GM12878 (cell line): ENCODE measurements at regions not wholly inside any gene's neighbourhood (a gene's known extent, or its start where the extent isn't known, plus 50 kb on each side); places are given as distances from the start of the nearest gene placed in this dataset.

Source experiments
- ATAC-seq: fragments of 200-7000 bp; cut with Tn5 transposase; 3 replicates; pipeline ENCODE4 v1.9.1; 2020; ENCODE audit warnings: mild to moderate bottlenecking, moderate library complexity
- BruUV-seq: library from RNA; stranded (reverse); fragments of 400-500 nt; replicated peaks from 2 replicates; lab custom pipeline; 2021; lab: Mats Ljungman, UMichigan
- CTCF ChIA-PET: fragments of 300-600 bp; sonication (Branson Sonifier 250); formaldehyde crosslinking; extraction: SDS; loops from one replicate; lab custom pipeline; 2021; ENCODE audit warnings: inconsistent platforms; lab: Yijun Ruan, JAX
- POLR2A ChIA-PET: fragments of 350-600 bp; formaldehyde crosslinking; extraction: SDS; loops from one replicate; lab custom pipeline; 2021; ENCODE audit warnings: inconsistent platforms; lab: Charles Lee
- RAD21 ChIA-PET: fragments of 300-600 bp; sonication (Branson Sonifier 250); formaldehyde crosslinking; loops from one replicate; lab custom pipeline; 2023; ENCODE audit warnings: antibody characterized with exemption; ENCODE audit not compliant: unreplicated experiment; lab: Charles Lee
- SMC1A ChIA-PET: fragments of 300-600 bp; sonication (Branson Sonifier 250); formaldehyde crosslinking; loops from one replicate; lab custom pipeline; 2023; ENCODE audit not compliant: unreplicated experiment, uncharacterized antibody; lab: Charles Lee
- DNase-seq: peaks from one replicate; pipeline ENCODE4 v3.0.0-alpha.2; 2011; ENCODE audit warnings: low read depth, low spot score
- FAIRE-seq: peaks from 3 replicates; lab custom pipeline; 2011; peaks lifted over from hg19 to GRCh38; lab: Jason Lieb, UNC
- H2AFZ ChIP-seq: 2 replicates; pipeline ENCODE4 v1.6.0; 2011; ENCODE audit warnings: low read depth, low read length, control low read depth; ENCODE audit not compliant: control insufficient read depth
- H3K27ac ChIP-seq: 2 replicates; pipeline ENCODE4 v1.5.1; 2011; ENCODE audit warnings: control low read depth; ENCODE audit not compliant: control insufficient read depth, insufficient read depth
- H3K27me3 ChIP-seq, 2 experiments: replicated peaks in 1 of 2; 2 replicates each; pipeline versions ENCODE4 v1.6.0 to v1.6.1; 2011; ENCODE audit warnings: low read length in 1 of 2; ENCODE audit not compliant: control insufficient read depth in 2 of 2, insufficient read depth in 2 of 2
- H3K36me3 ChIP-seq, 2 experiments: 2 replicates each; pipeline ENCODE4 v1.5.1; 2011; ENCODE audit warnings: low read length in 1 of 2; ENCODE audit not compliant: control insufficient read depth in 2 of 2, insufficient read depth in 2 of 2
- H3K4me1 ChIP-seq: 2 replicates; pipeline ENCODE4 v1.6.1; 2011; ENCODE audit warnings: mild to moderate bottlenecking, low read length, moderate library complexity, mixed read lengths; ENCODE audit not compliant: control insufficient read depth, insufficient read depth
- H3K4me2 ChIP-seq: 2 replicates; pipeline ENCODE4 v1.6.0; 2011; ENCODE audit warnings: control low read depth; ENCODE audit not compliant: control insufficient read depth, insufficient read depth
- H3K4me3 ChIP-seq: fragments of 200-600 bp; sonication (generic); 2 replicates; pipeline ENCODE4 v1.5.1; 2016
- H3K79me2 ChIP-seq: 2 replicates; pipeline ENCODE4 v1.6.0; 2011; ENCODE audit warnings: low read length; ENCODE audit not compliant: control insufficient read depth, insufficient read depth
- H3K9ac ChIP-seq: 2 replicates; pipeline ENCODE4 v1.8.0; 2011; ENCODE audit warnings: low read length, control low read depth, mixed read lengths; ENCODE audit not compliant: control insufficient read depth, insufficient read depth
- H3K9me3 ChIP-seq: replicated peaks from 3 replicates; pipeline ENCODE4 v1.5.1; 2011; ENCODE audit warnings: mild to moderate bottlenecking, low read length; ENCODE audit not compliant: control insufficient read depth, insufficient read depth
- H4K20me1 ChIP-seq: 2 replicates; pipeline ENCODE4 v1.6.0; 2011; ENCODE audit not compliant: control insufficient read depth, insufficient read depth
- CTCF ChIP-seq, 3 experiments: IDR thresholded peaks in 2 of 3; conservative IDR thresholded peaks in 1 of 3; 2 replicates each; pipeline ENCODE4 v1.5.1; 2011; ENCODE audit warnings: low read depth in 3 of 3, low read length in 3 of 3, mild to moderate bottlenecking in 3 of 3, control low read depth in 2 of 3, moderate library complexity in 2 of 3, inconsistent platforms in 1 of 3, mixed read lengths in 1 of 3; ENCODE audit not compliant: control insufficient read depth in 2 of 3, insufficient read depth in 1 of 3; ENCODE audit errors: extremely low read depth in 1 of 3
- EED ChIP-seq: sonication (generic); IDR thresholded peaks from 2 replicates; pipeline ENCODE4 v1.6.1; 2016; ENCODE audit warnings: antibody characterized with exemption, low read depth
- FOXK2 ChIP-seq: fragments of 450-650 bp; IDR thresholded peaks from 2 replicates; pipeline ENCODE4 v1.6.1; 2017; ENCODE audit warnings: mild to moderate bottlenecking, moderate library complexity
- JUND ChIP-seq: IDR thresholded peaks from 2 replicates; pipeline ENCODE4 v1.6.1; 2012; ENCODE audit warnings: low read depth, mild to moderate bottlenecking, low read length, improper control_type of control experiment, moderate library complexity
- NRF1 ChIP-seq: conservative IDR thresholded peaks from 2 replicates; pipeline ENCODE4 v1.6.1; 2011; ENCODE audit warnings: mild to moderate bottlenecking, low read depth, low read length, improper control_type of control experiment
- POLR2A ChIP-seq: IDR thresholded peaks from 2 replicates; pipeline ENCODE4 v1.6.1; 2011; ENCODE audit warnings: low read depth, mild to moderate bottlenecking, low read length
- PRDM15 ChIP-seq: fragments of 450-650 bp; formaldehyde crosslinking; IDR thresholded peaks from 2 replicates; pipeline ENCODE4 v1.4.0; 2020; ENCODE audit warnings: mild to moderate bottlenecking, moderate library complexity
- TAF1 ChIP-seq: IDR thresholded peaks from 2 replicates; pipeline ENCODE4 v1.6.1; 2011; ENCODE audit warnings: mild to moderate bottlenecking, low read depth, low read length, borderline replicate concordance
- TARDBP ChIP-seq: IDR thresholded peaks from 2 replicates; pipeline ENCODE4 v1.6.1; 2016; ENCODE audit warnings: borderline replicate concordance
- YY1 ChIP-seq: IDR thresholded peaks from 2 replicates; pipeline ENCODE4 v1.6.1; 2011; ENCODE audit warnings: low read depth, mild to moderate bottlenecking, low read length
- ZBTB33 ChIP-seq: fragments of 450-650 bp; IDR thresholded peaks from 2 replicates; pipeline ENCODE4 v1.6.1; 2017; ENCODE audit warnings: mild to moderate bottlenecking
- ZBTB40 ChIP-seq: fragments of 450-650 bp; IDR thresholded peaks from 2 replicates; pipeline ENCODE4 v1.6.1; 2016; ENCODE audit warnings: mild to moderate bottlenecking, moderate library complexity, borderline replicate concordance
- WGBS: methylation state at CpG from one replicate; pipeline ENCODE4 v1.1.6; 2016; ENCODE audit warnings: low lambda C conversion rate; ENCODE audit not compliant: insufficient replicate concordance, insufficient coverage; ENCODE audit errors: missing lambda C conversion rate; 5-methylcytosine and 5-hydroxymethylcytosine counted together
- in situ Hi-C: fragments of 300-500 bp; cut with MboI; formaldehyde crosslinking; loops from 9 replicates; pipeline ENCODE4 v1.14.3; 2018; ENCODE audit warnings: mixed read lengths
- intact Hi-C: fragments of 100-400 bp; cut with micrococcal nuclease; formaldehyde crosslinking; loops from one replicate; pipeline ENCODE4 v1.14.2; 2022; ENCODE audit not compliant: unreplicated experiment

GRCh38 chr14:71388336-71388735, 481.1 kb downstream of the PCNX1 start (continued):
- TF ChIP-seq TAF1 (no peak), CTCF (IDR thresholded peaks at IDR 0.05 in 2 of 3, conservative IDR thresholded peaks at IDR 0.05 in 1 of 3; ENCODE audit: control insufficient read depth in 2 of 3, extremely low read depth in 1 of 3, insufficient read depth in 1 of 3, low read depth in 3 of 3, low read length in 3 of 3) (no peak), FOXK2 (no peak), POLR2A (no peak), NRF1 (no peak), EED (no peak)

GRCh38 chr14:71388862-71389261, 481.6 kb downstream of the PCNX1 start:
- Histone ChIP-seq H3K36me3 (peaks cover 0 to 2% of the 10 kb centered on the region in 2 experiments; a peak in 2 of 4 replicates), H3K4me3 (no peak overlapping the region), H4K20me1 (no peaks in the 10 kb centered on the region), H3K9ac (no peak overlapping the region), H3K9me3 (no peaks in the 10 kb centered on the region; the same call in 1 of the 3 replicates), H3K4me1 (peaks cover 2% of the 10 kb centered on the region; the same call in 1 of the 2 replicates), H3K4me2 (no peak overlapping the region), H3K79me2 (peaks cover 49% of the 10 kb centered on the region), H2AFZ (no peak overlapping the region), H3K27me3 (no peaks in the 10 kb centered on the region), H3K27ac (no peak overlapping the region)
- SMC1A ChIA-PET, result interaction anchor here (0.8 to 2.7 kb wide), 5 partner anchors 10 to 34 kb away, joined by 3 to 12 read pairs (median 3); no protein-coding TSS in a partner anchor
- BruUV-seq, result no TSS peak
- FAIRE-seq (no peak), ATAC-seq (no peak), DNase-seq (no peak)
- 96% methylated on average over 4 of the region's 4 CpGs for WGBS
- RAD21 ChIA-PET, result no interaction called here
- in situ Hi-C loops, result no loop called here
- intact Hi-C loops, result no loop called here
- CTCF ChIA-PET, result interaction anchor here (1.2 to 1.3 kb wide), 2 partner anchors 10 to 32 kb away, joined by 3 read pairs; no protein-coding TSS in a partner anchor
- POLR2A ChIA-PET, result interaction anchor here (1.0 kb wide), 1 partner anchor 10 kb away, joined by 3 read pairs; no protein-coding TSS in a partner anchor
- TF ChIP-seq JUND, result no peak
- no peak for TF ChIP-seq ZBTB40
- TF ChIP-seq YY1, result no peak
- TF ChIP-seq ZBTB33, result no peak
- no peak for TF ChIP-seq PRDM15 (CRISPR knock-in tag)
- TF ChIP-seq TARDBP, result no peak
